Hepatocyte (in vitro differentiated cells): ENCODE measurements at regions not wholly inside any gene's neighbourhood (a gene's known extent, or its start where the extent isn't known, plus 50 kb on each side); places are given as distances from the start of the nearest gene placed in this dataset.
A peak's percentile ranks its signal among the peaks of the same experiment; 100 is the strongest.

Experiments used
- DNase-seq: peaks from one replicate; pipeline ENCODE4 v3.0.0-alpha.2; 2016; ENCODE audit warnings: low spot score
- H2AFZ ChIP-seq: fragments of 200-600 bp; sonication (generic); 2 replicates; pipeline ENCODE4 v1.6.0; 2016; ENCODE audit warnings: antibody characterized with exemption, mild to moderate bottlenecking
- H3K27ac ChIP-seq: fragments of 200-600 bp; sonication (generic); 2 replicates; pipeline ENCODE4 v1.5.1; 2016; ENCODE audit warnings: mild to moderate bottlenecking
- H3K27me3 ChIP-seq: fragments of 200-600 bp; sonication (generic); 2 replicates; pipeline ENCODE4 v1.6.1; 2016
- H3K36me3 ChIP-seq: fragments of 200-600 bp; sonication (generic); replicated peaks from 2 replicates; pipeline ENCODE4 v1.5.1; 2016; ENCODE audit warnings: low read depth; ENCODE audit not compliant: insufficient read depth
- H3K4me1 ChIP-seq: fragments of 200-600 bp; sonication (generic); 2 replicates; pipeline ENCODE4 v1.5.1; 2016; ENCODE audit warnings: mild to moderate bottlenecking, moderate library complexity; ENCODE audit not compliant: insufficient read depth
- H3K4me2 ChIP-seq: fragments of 200-600 bp; sonication (generic); 2 replicates; pipeline ENCODE4 v1.6.0; 2016
- H3K4me3 ChIP-seq: fragments of 200-600 bp; sonication (generic); 2 replicates; pipeline ENCODE4 v1.5.1; 2016; ENCODE audit warnings: mild to moderate bottlenecking
- H3K79me2 ChIP-seq: fragments of 200-600 bp; sonication (generic); 2 replicates; pipeline ENCODE4 v1.6.0; 2017; ENCODE audit warnings: mild to moderate bottlenecking
- H3K9me2 ChIP-seq: fragments of 200-600 bp; sonication (generic); replicated peaks from 2 replicates; pipeline ENCODE4 v1.6.0; 2017; ENCODE audit warnings: mild to moderate bottlenecking; ENCODE audit not compliant: insufficient read depth
- H3K9me3 ChIP-seq: fragments of 200-600 bp; sonication (generic); 2 replicates; pipeline ENCODE4 v1.5.1; 2016; ENCODE audit warnings: low read depth, mild to moderate bottlenecking
- H4K20me1 ChIP-seq: fragments of 200-600 bp; sonication (generic); 2 replicates; pipeline ENCODE4 v1.6.0; 2016; ENCODE audit warnings: mild to moderate bottlenecking; ENCODE audit not compliant: insufficient read depth, poor library complexity, severe bottlenecking
- EZH2 ChIP-seq: fragments of 200-600 bp; sonication (generic); IDR thresholded peaks from 2 replicates; pipeline ENCODE4 v1.6.1; 2016; ENCODE audit warnings: antibody characterized with exemption, mild to moderate bottlenecking, borderline replicate concordance
- EZH2phosphoT487 ChIP-seq: fragments of 200-600 bp; sonication (generic); IDR thresholded peaks from one replicate; pipeline ENCODE4 v1.6.1; 2018; ENCODE audit warnings: antibody characterized with exemption, mild to moderate bottlenecking, low read depth, moderate library complexity; ENCODE audit not compliant: unreplicated experiment, severe bottlenecking
- whole genome bisulfite sequencing: methylation state at CpG from one replicate; pipeline ENCODE4 v1.1.6; 2016; ENCODE audit warnings: low lambda C conversion rate; ENCODE audit errors: missing lambda C conversion rate; 5-methylcytosine and 5-hydroxymethylcytosine counted together
- TF ChIP-seq, protein P1 (sequence below): fragments of 200-600 bp; sonication (generic); IDR thresholded peaks from 2 replicates; pipeline ENCODE4 v1.5.1; 2016; ENCODE audit warnings: antibody characterized with exemption, mild to moderate bottlenecking; ENCODE audit not compliant: poor library complexity

DNA sequence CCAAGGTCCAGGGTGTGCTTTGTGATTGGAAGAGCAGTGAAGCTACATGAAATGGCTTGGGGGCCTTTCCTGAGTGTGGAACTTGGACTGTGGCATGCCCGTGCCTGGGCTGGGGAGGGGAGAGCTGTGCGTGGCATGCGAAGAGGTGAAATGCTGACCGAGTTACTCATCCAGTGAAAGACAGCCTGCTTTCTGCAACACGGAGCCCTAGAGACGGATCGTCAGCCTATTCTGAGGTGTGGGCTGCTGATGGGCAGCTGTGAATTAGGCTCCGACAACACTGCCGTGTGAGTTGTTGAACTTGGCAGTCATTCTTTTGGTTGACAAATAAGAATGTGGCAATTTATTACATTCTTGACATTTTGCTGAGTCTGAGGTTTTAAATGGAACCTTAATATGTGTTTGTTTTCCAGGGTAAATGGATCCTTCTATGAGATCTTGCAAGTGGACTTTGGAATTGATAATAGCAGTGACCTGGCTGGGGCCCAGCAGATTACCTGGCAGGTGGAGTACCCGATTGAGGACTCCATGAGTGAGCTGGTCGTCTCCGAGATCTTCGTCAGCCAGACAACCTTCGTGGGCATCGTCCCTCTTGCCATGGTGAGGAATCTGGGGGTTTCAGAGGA, 453.9 kb downstream of the AACS start:
- DNase-seq, result peak; percentile 13
- Histone ChIP-seq H3K9me3 (no peaks in the 10 kb centered on the region), H4K20me1 (no peaks in the 10 kb centered on the region), H2AFZ (no peak overlapping the region), H3K79me2 (no peaks in the 10 kb centered on the region), H3K27ac (no peak overlapping the region), H3K9me2 (no peaks in the 10 kb centered on the region), H3K4me3 (no peak overlapping the region), H3K27me3 (no peaks in the 10 kb centered on the region), H3K36me3 (no peaks in the 10 kb centered on the region), H3K4me2 (no peak overlapping the region), H3K4me1 (no peaks in the 10 kb centered on the region)
- TF ChIP-seq EZH2phosphoT487 (no peak), EZH2 (no peak)
- TF ChIP-seq, protein P1, sequence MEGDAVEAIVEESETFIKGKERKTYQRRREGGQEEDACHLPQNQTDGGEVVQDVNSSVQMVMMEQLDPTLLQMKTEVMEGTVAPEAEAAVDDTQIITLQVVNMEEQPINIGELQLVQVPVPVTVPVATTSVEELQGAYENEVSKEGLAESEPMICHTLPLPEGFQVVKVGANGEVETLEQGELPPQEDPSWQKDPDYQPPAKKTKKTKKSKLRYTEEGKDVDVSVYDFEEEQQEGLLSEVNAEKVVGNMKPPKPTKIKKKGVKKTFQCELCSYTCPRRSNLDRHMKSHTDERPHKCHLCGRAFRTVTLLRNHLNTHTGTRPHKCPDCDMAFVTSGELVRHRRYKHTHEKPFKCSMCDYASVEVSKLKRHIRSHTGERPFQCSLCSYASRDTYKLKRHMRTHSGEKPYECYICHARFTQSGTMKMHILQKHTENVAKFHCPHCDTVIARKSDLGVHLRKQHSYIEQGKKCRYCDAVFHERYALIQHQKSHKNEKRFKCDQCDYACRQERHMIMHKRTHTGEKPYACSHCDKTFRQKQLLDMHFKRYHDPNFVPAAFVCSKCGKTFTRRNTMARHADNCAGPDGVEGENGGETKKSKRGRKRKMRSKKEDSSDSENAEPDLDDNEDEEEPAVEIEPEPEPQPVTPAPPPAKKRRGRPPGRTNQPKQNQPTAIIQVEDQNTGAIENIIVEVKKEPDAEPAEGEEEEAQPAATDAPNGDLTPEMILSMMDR, result no peak
- 78% methylated on average over 15 of the region's 15 CpGs for WGBS

DNA sequence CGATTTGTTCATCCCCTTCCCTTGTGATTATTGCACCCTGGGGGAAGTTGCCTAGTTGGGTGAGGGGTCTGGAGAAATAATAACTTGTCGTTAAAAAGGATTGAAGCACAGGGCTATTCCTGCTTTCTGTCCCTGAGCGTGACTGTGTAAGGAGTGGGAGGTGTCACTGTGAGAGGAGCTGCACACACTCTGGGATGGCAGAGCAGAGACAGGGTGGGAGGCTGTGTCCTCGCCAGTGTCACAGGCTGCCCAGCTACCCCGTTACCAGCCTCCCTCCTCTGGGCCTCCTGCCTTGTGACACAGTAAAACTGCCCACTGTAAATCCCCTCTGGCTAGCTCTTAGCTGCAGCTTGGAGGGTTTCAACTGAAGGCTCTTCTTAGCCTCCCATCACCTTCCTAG, 460.6 kb downstream of the AACS start:
- 86% methylated on average over 5 of the region's 5 CpGs for WGBS
- no peaks in the 10 kb centered on the region for H3K9me3 ChIP-seq
- H3K36me3 ChIP-seq, result no peaks in the 10 kb centered on the region
- no peak overlapping the region for H3K27ac ChIP-seq
- H3K4me2 ChIP-seq, result no peak overlapping the region
- H3K79me2 ChIP-seq, result no peaks in the 10 kb centered on the region
- H3K9me2 ChIP-seq, result no peaks in the 10 kb centered on the region
- H2AFZ ChIP-seq, result no peak overlapping the region
- H3K4me3 ChIP-seq, result no peak overlapping the region
- H3K4me1 ChIP-seq, result no peaks in the 10 kb centered on the region
- H4K20me1 ChIP-seq, result no peaks in the 10 kb centered on the region
- no peaks in the 10 kb centered on the region for H3K27me3 ChIP-seq
- TF ChIP-seq, protein P1, result no peak
- no peak for TF ChIP-seq EZH2
- no peak for TF ChIP-seq EZH2phosphoT487
- no peak for DNase-seq

DNA sequence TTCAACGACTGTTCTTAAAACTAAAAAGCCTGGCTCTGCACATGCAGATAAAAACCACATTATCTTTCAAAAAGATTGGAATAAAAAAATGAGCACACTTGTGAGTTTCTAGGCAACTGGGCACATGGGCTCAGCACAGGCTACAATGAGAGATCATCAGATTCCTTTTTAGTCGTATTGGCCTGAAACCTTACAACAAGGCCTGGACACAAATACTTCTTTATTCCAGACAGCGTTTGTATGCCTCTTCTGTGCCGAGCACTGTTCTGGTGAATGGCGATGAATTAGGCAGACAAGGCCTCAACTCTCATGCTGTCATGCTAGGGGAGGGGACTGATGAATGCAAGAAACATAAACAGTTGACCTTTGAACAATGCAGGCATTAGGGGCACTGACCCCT, 463.0 kb downstream of the AACS start:
- Histone ChIP-seq H3K4me3 (no peak overlapping the region), H3K9me2 (no peaks in the 10 kb centered on the region)
- no peak for DNase-seq

DNA sequence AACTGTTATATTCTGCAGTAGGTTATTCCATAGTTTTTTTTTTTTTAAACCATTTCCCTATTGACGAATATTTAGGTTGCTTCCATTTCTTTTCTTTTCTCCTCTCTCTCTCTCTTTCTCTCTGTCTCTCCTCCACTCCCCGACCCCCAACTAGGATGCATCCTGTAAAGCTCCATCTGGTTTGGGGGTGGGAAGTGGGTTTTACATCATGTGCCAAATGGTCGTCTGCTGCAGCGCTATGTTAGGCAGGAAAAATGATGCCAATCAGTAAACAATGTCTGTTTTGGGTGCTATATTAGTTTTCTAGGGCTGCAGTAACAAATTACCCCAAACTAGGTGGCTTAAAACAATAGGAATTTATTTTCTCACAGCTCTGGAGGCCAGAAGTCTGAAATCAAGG, 465.0 kb downstream of the AACS start:
- no peaks in the 10 kb centered on the region for H3K9me2 ChIP-seq
- no peaks in the 10 kb centered on the region for H4K20me1 ChIP-seq
- no peak for DNase-seq
- H3K79me2 ChIP-seq, result no peaks in the 10 kb centered on the region
- no peaks in the 10 kb centered on the region for H3K9me3 ChIP-seq
- H3K27ac ChIP-seq, result no peak overlapping the region
- no peaks in the 10 kb centered on the region for H3K36me3 ChIP-seq
- H3K4me1 ChIP-seq, result no peaks in the 10 kb centered on the region
- WGBS, result 89% methylated on average over 4 of the region's 4 CpGs
- no peak overlapping the region for H2AFZ ChIP-seq
- no peak overlapping the region for H3K4me3 ChIP-seq
- H3K27me3 ChIP-seq, result peaks cover 2% of the 10 kb centered on the region
- H3K4me2 ChIP-seq, result no peak overlapping the region
- TF ChIP-seq, protein P1, result no peak
- TF ChIP-seq EZH2phosphoT487, result no peak
- TF ChIP-seq EZH2, result no peak

More for the DNA sequence above, 463.0 kb downstream of the AACS start:
- no peak for TF ChIP-seq EZH2
- TF ChIP-seq EZH2phosphoT487, result no peak
- Histone ChIP-seq H3K4me2 (no peak overlapping the region), H2AFZ (no peak overlapping the region), H3K4me1 (no peaks in the 10 kb centered on the region), H3K9me3 (no peaks in the 10 kb centered on the region), H3K27ac (no peak overlapping the region), H3K79me2 (no peaks in the 10 kb centered on the region), H3K27me3 (no peaks in the 10 kb centered on the region), H4K20me1 (no peaks in the 10 kb centered on the region), H3K36me3 (no peaks in the 10 kb centered on the region)
- 88% methylated on average over 5 of the region's 5 CpGs for WGBS
